Activated T-helper 1 cell treated with anti-CD3 and anti-CD28 coated beads, Interleukin-2, amount 50 U/mL, for 16 hours (primary cell): ENCODE measurements at regions not wholly inside any gene's neighbourhood (a gene's known extent, or its start where the extent isn't known, plus 50 kb on each side); places are given as distances from the start of the nearest gene placed in this dataset.

Experiments used
- DNase-seq, 2 donors: peaks; one replicate each; pipeline ENCODE4 v3.0.0-alpha.2; 2020; ENCODE audit warnings: low read depth in 1 of 2, low spot score in 1 of 2

- DNase-seq = no peak
Measured at GRCh38 chr2:207286106-207286505, 120.4 kb upstream of the KLF7 start.

GRCh38 chr2:207288628-207289027 is 122.9 kb upstream of the KLF7 start:
- no peak for DNase-seq

- DNase-seq = no peak
Measured at GRCh38 chr2:207289295-207290018, 123.7 kb upstream of the KLF7 start.

GRCh38 chr2:207290833-207291624 is 125.3 kb upstream of the KLF7 start:
- no peak for DNase-seq

- DNase-seq = no peak
Measured at GRCh38 chr2:207291625-207292252, 126.0 kb upstream of the KLF7 start.

GRCh38 chr2:207296265-207296948 is 130.7 kb upstream of the KLF7 start:
- DNase-seq = no peak

- no peak for DNase-seq
Measured at GRCh38 chr2:207300817-207301216, 135.1 kb upstream of the KLF7 start.

- DNase-seq = no peak
Measured at GRCh38 chr2:207304761-207305160, 139.0 kb upstream of the KLF7 start.

- no peak for DNase-seq
Measured at GRCh38 chr2:207308519-207309224, 142.9 kb upstream of the KLF7 start.

- no peak for DNase-seq
Measured at GRCh38 chr2:207311316-207312005, 145.7 kb upstream of the KLF7 start.

GRCh38 chr2:207312006-207312356 is 146.2 kb upstream of the KLF7 start:
- no peak for DNase-seq

- DNase-seq = no peak
Measured at GRCh38 chr2:207313947-207314346, 148.2 kb upstream of the KLF7 start.

GRCh38 chr2:207315131-207315530 is 149.4 kb upstream of the KLF7 start:
- no peak for DNase-seq

GRCh38 chr2:207316484-207316883 is 150.7 kb upstream of the KLF7 start:
- no peak for DNase-seq

- no peak for DNase-seq
Measured at GRCh38 chr2:207316906-207317305, 151.2 kb upstream of the KLF7 start.

GRCh38 chr2:207317378-207317984 is 151.7 kb upstream of the KLF7 start:
- DNase-seq = no peak

GRCh38 chr2:207318181-207318628 is 152.5 kb upstream of the KLF7 start:
- DNase-seq = no peak

- DNase-seq = no peak
Measured at GRCh38 chr2:207319316-207319715, 153.6 kb upstream of the KLF7 start.

GRCh38 chr2:207320381-207321159 is 154.8 kb upstream of the KLF7 start:
- no peak for DNase-seq
